ENCODE measurements at regions not wholly inside any gene's neighbourhood (a gene's known extent, or its start where the extent isn't known, plus 50 kb on each side); places are given as distances from the start of the nearest gene placed in this dataset.

DNA sequence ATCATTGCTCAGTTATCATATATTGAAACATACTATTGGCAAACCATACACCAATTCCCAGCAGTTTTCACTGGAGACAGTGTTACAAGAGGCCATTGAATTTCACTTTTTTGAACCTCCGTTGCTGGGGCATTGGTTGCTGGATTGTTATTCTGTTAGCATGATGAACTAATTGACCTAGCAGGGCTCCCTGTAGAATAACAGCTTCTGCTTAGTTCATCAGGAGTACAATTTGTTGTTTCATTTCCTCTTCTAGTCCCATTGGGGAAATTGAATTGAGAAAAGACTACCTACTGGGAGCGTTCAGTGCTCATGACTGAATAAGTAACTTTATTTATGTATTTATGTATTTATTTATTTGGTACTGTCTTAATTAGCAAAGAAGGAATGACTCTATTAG is 151.6 kb downstream of the SLIT2 start:
- WGBS, 2 donors, result 36 to 46% methylated on average over 2 of the region's 2 CpGs

GRCh38 chr4:20403846-20404245 is 152.1 kb downstream of the SLIT2 start:
- Histone ChIP-seq H3K9me3 (no peaks in the 10 kb centered on the region), H3K36me3 (no peaks in the 10 kb centered on the region), H3K4me3 (no peak overlapping the region), H3K27me3 (no peaks in the 10 kb centered on the region), H3K27ac (no peak overlapping the region), H3K4me1 (peaks cover 0 to 12% (median 0%) of the 10 kb centered on the region in 9 donors)
- DNase-seq, result no peak
- ATAC-seq, result no peak
- 89 to 94% methylated on average over 1 of the region's 1 CpG for WGBS, 2 donors
- no peak for TF ChIP-seq CTCF (IDR thresholded peaks at IDR 0.05)
- intact Hi-C loops (cut with DNase I), result loop anchor here in 1 of 10 donors (10.0 kb wide), 1 partner anchor 281 kb away; no protein-coding TSS in a partner anchor

More for the DNA sequence above, 151.6 kb downstream of the SLIT2 start:
- ATAC-seq, result peak in 1 of 8 donors; percentile 30
- Histone ChIP-seq H3K36me3 (no peaks in the 10 kb centered on the region), H3K9me3 (no peaks in the 10 kb centered on the region), H3K4me1 (peaks cover 0 to 12% (median 0%) of the 10 kb centered on the region in 9 donors), H3K27ac (no peak overlapping the region), H3K27me3 (no peaks in the 10 kb centered on the region), H3K4me3 (no peak overlapping the region)
- intact Hi-C loops (cut with DNase I), result loop anchor here in 1 of 10 donors (10.0 kb wide), 1 partner anchor 282 kb away; no protein-coding TSS in a partner anchor
- TF ChIP-seq CTCF (IDR thresholded peaks at IDR 0.05), result no peak
- DNase-seq, result no peak

DNA sequence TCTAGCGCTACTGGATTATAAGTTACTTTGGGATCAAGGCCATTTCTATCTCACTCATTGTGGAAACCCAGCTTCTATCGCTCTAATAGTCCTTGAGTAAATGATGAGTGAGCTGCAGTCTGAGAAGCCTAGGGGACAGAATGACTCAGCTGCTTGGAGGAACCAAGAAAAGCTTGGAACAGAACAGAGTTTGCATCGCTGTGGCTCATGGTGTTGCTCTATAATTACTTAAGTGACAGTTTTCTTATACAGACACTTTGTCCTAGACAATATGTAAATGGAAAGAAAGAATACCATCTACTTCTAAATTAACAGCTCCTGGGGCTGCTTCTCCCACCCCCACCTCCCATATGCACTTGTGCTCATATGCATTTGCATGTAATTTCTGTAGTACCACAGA is 156.9 kb downstream of the SLIT2 start:
- ATAC-seq (peak in 3 of 8 donors; percentile 46 to 75 (median 65)), DNase-seq (no peak)
- no peaks in the 10 kb centered on the region for H3K9me3 ChIP-seq
- no peak overlapping the region for H3K4me3 ChIP-seq
- no peaks in the 10 kb centered on the region for H3K27me3 ChIP-seq
- peaks cover 0 to 7% (median 0%) of the 10 kb centered on the region in 9 donors for H3K4me1 ChIP-seq
- no peaks in the 10 kb centered on the region for H3K36me3 ChIP-seq
- 81 to 87% methylated on average over 3 of the region's 3 CpGs for WGBS, 2 donors
- no peak overlapping the region for H3K27ac ChIP-seq
- intact Hi-C loops (cut with DNase I), result loop anchor here in 2 of 10 donors (2.0 to 10.0 kb wide), 2 partner anchors 16 to 276 kb away; no protein-coding TSS in a partner anchor
- TF ChIP-seq CTCF (IDR thresholded peaks at IDR 0.05), result no peak

DNA sequence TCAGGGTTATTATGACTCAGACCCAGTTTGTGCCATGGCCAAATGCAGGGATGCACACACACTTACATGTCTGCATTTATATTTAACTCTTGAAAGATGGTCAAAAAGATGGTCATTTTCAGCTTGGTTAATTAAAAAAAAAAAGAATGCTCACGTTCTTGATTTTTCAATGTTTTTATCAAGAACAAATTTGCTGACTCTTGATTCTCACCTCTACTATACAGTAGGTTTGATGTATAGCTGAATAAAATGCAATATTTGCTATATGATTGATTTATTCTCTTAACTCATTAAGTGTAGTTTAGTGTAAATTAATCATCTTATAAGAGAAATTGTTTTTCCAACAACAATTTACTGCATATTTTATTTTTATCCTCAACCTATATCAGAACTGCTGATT is 160.4 kb downstream of the SLIT2 start:
- intact Hi-C loops (cut with DNase I), result no loop called here
- no peak for ATAC-seq
- no peak for TF ChIP-seq CTCF (IDR thresholded peaks at IDR 0.05)
- no peak overlapping the region for H3K4me3 ChIP-seq
- H3K36me3 ChIP-seq, result no peaks in the 10 kb centered on the region
- peaks cover 0 to 7% (median 0%) of the 10 kb centered on the region in 9 donors for H3K4me1 ChIP-seq
- H3K27ac ChIP-seq, result no peak overlapping the region
- H3K27me3 ChIP-seq, result no peaks in the 10 kb centered on the region
- 81 to 83% methylated on average over 1 of the region's 1 CpG for WGBS, 2 donors
- no peak for DNase-seq
- no peaks in the 10 kb centered on the region for H3K9me3 ChIP-seq

Measured in heart right ventricle (tissue), 16 donors.